Daoy (cell line): ENCODE measurements at regions not wholly inside any gene's neighbourhood (a gene's known extent, or its start where the extent isn't known, plus 50 kb on each side); places are given as distances from the start of the nearest gene placed in this dataset.

Experiments used
- DNase-seq: peaks from one replicate; pipeline ENCODE4 v3.0.0-alpha.2; 2015; ENCODE audit warnings: low read depth

DNA sequence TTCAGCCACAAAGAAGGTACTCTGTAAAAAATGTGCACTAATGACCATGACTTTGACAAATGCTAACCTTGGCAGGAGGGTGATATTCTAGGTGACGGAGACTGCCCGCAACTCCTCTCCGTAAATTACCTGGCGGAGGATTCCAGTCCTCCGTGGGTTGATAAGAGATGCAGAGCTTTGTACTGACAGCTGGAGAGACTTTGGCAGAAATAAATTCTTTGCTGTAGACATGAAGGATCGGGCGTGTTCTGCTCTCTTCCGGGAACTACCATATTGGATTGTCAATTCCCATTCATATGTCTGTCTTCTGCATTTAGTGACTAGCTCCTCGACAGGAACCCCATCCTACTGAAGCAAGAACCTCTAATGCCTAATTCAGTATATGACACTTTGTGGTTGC lies 158.3 kb upstream of the KAZN start:
- no peak for DNase-seq

DNA sequence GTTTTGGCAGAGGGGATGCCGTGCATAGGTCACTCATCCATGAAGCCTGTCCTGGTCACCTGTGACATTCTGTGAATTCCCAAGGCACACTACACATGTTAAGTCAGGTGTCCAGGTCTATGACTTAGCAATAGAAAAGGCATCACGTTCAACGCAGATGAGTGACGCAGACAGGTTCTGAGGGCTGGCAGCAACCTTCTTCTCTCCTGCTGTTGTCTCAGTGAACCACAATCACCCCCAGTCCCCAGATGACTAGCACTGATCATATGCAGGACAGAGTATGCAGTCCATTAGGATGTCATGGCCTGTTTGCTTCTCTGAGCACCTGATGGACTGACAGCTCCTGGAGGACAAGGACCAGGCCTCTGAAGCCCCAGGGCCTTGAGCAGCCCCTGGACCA lies 157.8 kb upstream of the KAZN start:
- DNase-seq, result no peak

DNA sequence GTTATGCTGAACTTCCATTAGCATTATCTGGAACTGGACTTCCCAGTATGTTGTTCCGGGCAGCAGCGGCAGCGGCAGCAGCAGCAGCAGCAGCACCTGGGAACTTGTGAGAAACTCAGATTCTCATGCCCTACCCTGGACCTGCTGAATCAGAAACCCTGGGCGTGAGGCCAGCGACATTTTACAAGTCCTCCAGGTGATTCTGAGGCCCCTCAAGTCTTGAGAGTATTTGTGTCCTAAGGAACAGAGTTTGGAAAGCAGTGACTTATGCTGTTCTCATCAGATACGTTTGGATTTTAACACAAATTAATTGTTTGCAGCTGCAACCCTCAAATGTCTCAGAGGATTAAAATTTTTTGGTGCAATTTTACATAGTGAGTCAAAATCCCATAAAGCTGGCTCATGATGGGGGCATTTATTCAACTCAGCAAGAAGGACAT lies 157.2 kb upstream of the KAZN start:
- DNase-seq, result peak; percentile 77

DNA sequence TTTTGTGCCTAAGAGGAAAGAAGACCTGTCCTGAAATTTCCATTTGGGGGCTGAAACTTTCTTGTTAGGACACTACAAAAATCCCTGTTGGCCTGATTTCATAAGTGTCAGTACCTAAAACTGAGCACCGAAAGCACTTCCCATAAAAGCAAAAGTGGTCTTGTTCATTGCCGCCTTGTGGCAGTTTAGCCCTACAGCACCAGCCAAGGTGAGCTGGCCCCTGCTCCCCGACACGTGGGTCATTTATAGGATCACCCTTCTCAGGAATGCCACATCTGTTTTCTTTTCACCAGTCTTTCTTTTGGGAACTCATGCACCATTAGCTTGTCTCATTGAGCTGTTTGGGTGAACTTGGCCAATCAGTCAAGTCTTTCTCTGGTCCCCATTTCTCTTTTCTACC lies 155.8 kb upstream of the KAZN start:
- DNase-seq, result peak; percentile 26

DNA sequence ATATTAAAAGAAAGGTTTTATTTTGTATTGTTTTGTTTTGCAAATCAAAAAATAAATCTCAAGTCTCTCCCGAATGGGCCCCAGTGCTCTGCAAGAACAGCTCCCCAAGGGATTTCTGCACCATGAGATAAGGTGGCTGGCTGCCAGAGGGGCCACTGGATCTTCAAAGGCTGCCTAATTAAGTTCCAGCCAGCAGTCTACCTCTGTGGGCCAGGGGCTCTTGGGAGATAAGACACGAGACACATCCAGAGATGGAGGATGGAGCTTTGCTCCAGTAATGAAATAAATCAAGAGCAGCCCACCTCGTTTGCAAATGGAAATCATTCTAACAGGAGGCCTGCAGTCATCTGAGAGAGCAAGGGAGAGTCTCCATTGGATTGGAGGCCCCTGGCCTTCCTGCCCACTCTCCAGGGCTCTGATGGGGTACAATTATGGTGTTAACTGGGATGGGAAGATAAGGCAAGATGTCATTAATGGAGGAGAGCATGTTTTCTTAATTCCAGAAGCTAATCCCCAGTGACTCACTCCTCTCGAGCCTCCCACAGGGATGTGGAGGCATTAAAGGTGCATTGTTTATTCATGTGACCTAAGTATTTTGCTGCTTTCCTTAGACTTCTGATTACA lies 155.2 kb upstream of the KAZN start:
- DNase-seq, result peak; percentile 62

DNA sequence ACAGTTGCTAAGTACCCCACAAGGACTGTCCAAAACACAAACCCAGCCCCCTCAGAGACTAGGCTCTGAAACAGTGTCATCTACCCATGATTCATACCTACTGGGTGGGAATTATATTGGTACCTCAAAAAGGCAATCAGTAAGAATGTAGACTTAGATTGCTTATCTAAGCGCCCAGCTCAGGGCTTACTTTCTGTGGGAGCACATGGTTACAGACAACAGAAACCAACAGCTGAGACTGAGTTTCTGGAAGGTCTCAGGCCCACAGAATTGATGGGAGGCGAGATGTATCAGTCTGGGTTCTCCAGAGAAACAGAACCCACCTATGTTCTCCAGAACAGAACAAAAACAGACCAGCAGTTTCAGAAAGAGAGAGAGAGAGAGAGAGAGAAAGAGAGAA lies 147.3 kb upstream of the KAZN start:
- DNase-seq, result no peak

DNA sequence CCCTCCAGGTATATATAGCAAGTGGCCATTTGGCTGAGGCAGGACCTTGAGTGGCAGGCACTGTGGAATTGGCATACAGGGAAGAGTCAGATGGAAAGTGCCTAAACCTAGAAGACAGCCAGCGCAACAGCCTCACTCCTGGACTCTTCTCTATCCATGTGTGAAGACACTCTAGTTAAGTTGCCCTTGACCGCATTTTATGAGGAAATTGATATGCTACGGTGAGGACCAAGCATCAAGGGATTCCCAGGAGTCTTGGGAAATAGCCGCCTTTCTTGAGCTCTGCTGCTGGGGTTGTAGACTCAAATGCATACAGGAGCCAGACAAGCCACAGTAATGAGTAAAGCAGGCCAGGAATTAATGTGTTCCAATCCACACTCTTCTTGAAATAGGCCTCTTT lies 145.9 kb upstream of the KAZN start:
- DNase-seq, result no peak

DNA sequence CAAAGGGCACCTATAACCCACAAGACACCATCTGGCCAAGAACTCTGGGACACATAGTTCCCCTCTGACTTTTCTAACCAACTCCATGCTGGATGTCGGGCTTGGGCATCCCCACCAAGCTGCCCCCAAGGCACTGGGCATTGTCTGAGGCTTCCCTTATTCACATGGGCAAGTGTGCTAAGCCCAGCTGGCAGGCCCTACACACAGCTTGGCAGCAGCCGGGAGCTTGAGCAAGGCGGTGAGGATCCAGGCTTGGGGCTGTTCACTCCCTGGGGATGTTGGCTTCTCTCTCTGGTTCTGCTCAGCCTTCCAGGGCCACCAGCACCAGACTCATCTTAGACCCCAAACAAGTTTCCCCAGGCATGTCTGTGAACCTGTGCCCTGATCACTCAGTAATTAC lies 138.3 kb upstream of the KAZN start:
- DNase-seq, result no peak

DNA sequence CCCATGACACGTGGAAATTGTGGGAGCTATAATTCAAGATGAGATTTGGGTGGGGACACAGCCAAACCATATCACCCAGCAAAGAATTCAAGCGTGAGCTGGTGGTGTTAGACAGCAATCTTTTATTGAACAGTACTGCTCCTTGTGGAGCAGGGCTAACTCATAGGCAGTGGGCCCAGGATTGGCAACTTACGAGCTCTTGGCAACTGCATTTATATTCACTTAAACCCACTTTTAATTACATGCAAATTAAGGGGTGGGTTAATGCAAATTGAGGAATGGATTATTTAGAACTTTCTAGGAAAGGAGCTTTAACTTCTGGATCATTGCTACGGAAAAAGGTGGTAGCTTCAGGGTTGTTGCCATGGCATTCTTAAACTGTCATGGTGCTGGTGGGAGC lies 135.6 kb upstream of the KAZN start:
- DNase-seq, result no peak

DNA sequence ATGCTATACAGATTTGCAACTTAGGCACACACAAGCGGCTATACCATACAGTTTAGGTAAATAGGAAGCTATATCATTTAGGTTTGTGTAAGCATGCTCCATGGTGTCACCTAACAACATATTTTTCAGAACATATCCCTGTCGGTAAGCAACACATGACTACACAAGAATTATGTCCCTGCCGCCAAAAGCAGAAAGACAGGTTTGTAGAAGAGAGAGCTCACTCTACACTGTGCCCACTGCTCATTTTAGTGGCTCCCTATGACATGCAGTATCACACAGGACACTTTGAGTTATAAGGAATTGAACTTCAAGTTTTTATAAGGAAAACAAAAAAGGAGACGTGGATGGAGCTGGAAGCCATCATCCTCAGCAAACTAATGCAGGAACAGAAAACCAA lies 132.5 kb upstream of the KAZN start:
- no peak for DNase-seq

DNA sequence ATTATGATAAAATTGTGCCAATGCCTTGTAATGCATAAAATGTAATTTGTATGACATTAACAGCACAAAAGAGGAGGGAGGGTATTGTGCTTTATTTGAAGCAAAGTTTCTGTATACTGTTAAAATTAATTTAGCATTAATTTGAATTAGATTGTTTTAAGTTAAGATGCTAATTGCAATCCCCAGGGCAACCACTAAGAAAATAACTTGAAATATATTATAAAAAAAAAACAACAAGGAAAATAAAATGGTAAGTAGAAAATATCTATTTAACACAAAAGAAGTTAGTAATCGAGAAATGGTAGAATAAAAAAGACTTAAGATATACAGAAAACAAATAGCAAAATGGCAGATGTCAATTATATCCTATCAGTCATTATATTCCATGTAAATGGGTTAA lies 131.4 kb upstream of the KAZN start:
- DNase-seq, result no peak

DNA sequence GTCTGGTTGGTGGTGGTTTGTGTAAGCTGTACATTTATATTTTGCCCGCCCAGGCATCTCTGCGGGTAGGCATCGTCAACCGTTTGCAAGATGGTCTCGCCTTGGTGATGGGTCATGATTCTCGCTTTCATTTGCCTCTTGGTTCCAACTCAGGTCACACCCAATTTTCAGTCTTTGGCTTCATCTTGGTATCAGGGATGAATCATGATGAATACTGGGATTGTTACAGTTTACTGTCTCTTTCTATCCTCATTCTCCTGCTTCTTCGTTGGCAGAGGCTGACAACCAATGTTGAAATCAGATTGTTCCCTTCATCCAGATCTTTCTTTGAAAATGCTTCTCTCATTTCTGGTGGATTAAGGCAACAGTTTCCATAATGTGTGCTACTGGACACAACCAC lies 129.7 kb upstream of the KAZN start:
- no peak for DNase-seq

DNA sequence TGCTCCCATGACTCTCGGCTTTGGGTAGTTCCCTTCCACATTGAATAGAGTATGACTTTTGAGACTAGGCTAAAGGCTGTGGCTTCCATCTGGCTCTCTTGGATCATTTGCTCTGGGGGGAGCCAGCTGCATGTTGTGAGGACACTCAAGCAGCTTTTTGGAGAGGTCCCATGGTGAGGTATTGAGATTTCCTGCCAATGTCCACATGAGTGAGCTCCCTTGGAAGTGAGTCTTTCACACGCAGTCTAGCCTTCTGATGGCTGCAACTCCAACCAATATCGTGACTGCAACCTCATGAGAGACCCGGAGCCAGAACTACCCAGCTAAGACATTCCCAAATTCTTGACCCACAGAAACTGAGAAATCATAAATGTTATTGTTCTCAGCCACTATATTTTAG lies 127.7 kb upstream of the KAZN start:
- no peak for DNase-seq

DNA sequence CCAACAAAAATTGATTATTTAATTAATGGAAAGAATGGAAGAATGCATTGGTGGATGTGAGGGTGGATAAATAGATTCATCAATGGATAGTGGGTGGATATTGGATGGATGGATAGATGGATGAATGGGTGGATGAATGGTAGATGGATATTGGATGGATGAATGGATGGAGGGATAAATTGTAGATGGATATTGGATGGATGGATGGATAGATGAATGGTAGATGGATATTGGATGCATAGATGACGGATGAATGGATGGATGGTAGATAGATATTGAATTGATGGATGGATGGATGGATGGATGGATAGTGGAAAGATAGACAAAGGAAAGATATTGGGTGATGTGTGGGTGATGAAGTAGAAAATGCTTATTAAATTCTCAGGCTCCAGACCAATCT lies 123.6 kb upstream of the KAZN start:
- no peak for DNase-seq

DNA sequence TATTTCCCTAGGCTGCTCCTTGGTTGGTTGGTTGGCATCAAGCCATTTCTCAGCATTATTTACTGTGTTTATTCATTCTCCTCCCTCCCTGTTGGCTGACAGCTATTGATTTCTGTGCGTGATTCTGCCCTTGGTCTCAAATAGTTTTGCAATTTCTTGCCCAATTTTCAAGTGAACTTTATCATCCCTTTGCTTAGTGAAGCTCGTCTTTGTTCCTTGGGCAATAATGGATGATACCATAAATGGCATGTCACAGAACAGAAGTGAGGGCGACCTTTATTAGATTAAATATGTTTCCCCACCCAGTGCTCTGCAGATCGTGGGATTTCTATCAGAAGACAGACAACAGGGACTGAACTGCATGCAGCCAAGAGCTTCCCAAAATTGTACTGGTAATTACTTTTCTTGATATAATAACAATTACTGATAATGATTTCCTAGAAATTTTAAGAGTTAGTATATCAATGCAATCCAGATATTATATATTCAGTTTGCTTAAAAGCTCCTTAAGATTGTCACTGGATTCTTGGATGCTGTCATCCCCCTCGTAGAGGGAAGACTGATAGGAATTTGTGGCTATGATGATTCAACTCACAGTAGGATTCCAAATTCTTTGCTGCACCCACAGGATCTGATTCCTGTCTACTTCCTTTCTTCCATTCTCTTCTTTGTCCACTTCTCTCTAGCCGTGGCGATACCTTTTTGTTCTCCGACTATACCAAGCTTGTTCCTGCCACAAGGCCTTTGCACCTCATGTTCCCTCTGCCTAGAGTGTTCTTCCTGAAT lies 122.1 kb upstream of the KAZN start:
- peak; percentile 54 for DNase-seq

DNA sequence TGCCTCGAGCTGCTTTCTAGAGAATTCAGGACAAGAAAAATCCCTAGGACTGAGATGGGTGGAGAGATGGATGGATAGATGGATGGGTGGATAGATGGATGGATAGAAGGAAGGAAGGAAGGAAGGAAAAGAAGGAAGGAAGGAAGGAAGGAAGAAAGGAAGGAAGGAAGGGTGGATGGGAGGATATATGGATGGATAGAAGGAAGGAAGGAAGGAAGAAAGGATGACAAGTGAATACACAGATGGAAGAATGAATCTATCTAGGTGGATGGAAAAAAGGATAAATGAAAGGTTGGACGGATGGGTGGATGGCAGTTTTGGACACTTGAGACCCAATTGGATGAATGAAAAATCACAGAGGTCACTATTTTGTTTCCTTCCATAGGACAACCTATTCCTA lies 120.4 kb upstream of the KAZN start:
- DNase-seq, result no peak

DNA sequence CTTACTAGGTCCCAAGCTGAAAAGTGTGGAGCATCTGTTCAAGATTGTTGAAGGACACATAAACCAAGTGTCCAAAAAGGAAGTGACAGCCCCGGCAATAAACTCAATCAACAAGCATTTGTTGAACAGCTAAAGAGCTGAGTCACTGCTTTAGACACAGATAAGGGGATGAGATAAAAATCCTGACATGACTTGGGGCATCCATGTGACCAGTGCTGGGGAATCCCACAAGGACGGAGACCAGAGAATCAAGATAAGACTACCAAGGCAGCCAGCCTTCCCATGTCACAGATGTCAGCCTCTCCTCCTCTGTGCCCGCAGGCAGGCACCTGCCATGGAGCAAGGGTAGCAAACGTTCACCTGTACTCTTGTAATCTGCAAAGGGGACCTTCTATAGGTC lies 118.6 kb upstream of the KAZN start:
- DNase-seq, result peak; percentile 49

DNA sequence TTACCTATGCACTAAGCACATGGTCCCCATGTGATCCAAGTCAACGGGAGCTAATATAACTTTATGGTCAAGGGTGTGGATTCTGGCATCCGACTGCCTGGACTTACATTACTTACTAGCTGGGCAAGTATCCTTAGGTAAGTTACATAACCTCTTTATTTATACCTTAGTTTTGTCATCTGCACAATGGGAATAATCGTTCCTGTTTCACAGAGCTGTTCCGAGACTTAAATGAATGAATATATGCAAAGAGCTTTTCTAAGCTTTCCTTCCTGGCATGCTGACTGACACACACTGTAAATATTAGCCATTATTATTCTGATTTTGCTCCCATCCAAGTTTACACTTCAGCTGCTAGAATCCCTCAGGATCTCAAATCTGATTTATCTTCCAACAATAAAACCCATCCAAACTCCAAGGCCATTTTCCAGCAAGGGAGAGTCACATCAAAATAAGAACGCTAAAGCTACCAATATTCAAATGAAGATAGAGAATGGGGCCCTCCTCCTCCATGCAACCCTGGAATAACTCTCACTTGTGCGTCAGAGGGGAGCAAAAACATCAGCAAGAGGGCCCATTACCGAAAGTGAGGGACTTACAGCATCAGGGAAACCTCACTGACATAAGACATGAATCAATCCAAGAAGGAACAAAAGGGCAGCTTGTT lies 115.6 kb upstream of the KAZN start:
- DNase-seq, result no peak

DNA sequence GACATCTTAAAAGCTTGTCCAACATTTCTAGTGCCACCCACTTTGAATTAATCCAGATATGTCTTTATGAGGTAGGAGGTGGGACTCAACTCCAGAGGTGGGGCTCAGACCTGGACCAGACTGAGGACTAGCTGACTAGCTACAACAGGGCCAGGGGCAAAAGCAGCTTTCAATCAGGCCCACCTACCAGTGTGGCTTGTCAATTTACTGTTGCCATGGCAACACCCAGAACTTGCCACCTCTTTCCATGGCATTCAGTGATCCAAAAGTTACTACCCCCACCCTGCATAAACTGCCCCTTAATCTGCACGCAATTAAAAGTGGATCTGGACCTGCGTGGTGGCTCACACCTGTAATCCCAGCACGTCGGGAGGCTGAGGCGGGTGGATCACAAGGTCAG lies 113.2 kb upstream of the KAZN start:
- no peak for DNase-seq

DNA sequence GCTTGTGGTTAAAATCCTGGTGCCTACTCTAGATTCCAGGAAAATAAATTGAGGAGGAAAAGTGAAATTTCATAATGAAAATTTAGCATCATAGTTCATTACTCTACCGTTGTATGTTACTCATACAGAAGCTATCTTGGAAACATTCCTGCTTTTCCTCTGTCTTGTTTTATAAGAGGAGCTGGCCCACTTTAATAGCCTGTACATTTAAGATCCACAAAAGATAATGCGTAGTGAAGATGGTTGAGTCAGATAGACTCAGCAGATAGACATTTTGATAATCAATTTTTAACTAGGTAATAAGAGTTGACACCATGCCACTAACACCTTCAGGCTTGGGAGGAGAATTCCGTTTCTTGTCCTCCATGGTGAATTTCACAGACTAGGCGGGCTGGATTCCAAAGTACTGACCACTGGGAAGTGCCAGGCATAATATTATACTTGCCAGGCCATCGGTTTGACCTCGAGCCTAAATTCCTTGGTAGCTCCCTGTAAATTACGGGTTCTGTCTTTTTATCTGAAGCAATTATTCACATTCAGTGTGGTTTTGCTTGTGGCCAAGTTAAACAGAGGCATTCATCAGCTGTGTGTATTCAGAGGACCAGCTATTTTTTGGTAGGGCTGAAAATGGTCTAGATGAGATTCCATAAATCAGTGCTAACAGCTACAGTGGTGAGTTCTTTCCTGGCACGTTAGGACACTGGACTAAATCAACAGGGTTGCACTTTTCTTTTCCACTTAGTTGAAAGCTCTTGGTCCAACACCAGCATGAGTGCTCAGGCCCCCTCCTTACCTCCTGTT lies 111.9 kb upstream of the KAZN start:
- peak; percentile 94 for DNase-seq

DNA sequence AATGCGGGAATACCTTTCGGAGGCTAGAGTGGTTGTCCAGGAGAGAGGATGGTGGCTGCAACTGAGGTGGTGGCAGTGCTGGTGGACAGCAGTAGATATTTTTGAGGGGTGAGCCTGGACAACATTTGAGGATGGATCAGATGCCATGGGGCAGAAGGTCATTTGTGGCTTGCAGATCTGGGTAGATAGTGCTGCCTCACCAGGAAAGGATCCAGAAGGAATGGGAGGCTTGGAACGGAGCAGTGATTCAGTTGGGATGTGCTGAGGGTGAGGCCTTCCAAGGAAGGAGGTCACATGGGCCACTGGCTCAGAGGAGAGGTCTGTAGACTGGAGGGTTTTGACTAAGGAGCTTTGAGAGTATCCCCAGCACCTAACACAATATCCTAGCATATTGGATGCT lies 110.8 kb upstream of the KAZN start:
- DNase-seq, result peak; percentile 34

DNA sequence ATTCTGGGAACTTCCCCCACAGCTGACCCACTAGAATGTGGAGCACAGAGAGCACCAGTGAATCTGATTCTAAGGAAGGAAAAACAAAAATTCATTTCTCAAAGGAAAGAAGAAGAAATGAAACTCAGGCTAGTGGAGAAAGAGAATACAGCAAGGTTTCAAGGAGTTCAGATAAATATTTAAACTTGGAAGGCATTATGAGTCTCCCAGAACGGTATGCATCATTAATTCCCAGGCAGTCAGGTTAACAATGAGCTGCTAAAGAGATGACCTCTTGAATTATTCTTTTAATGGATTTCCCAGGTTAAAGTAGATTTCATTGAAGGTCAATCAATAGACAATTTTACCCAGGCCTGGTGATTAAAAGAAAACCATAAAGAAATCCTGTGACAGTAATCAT lies 103.6 kb upstream of the KAZN start:
- no peak for DNase-seq
